NT2/D1 (cell line): ENCODE measurements at regions not wholly inside any gene's neighbourhood (a gene's known extent, or its start where the extent isn't known, plus 50 kb on each side); places are given as distances from the start of the nearest gene placed in this dataset.

Experiments used
- DNase-seq: peaks from one replicate; pipeline ENCODE4 v3.0.0-alpha.2; 2011; ENCODE audit warnings: low read depth, low spot score
- H3K27me3 ChIP-seq: 2 replicates; pipeline ENCODE4 v1.6.0; 2011; ENCODE audit warnings: mild to moderate bottlenecking; ENCODE audit not compliant: insufficient read length, insufficient read depth
- H3K36me3 ChIP-seq: 2 replicates; pipeline ENCODE4 v1.6.1; 2011; ENCODE audit warnings: mild to moderate bottlenecking, low read length, mixed read lengths; ENCODE audit not compliant: insufficient read depth, insufficient read length
- H3K4me1 ChIP-seq: 2 replicates; pipeline ENCODE4 v1.5.1; 2011; ENCODE audit not compliant: insufficient read depth, insufficient read length
- H3K4me3 ChIP-seq: 2 replicates; pipeline ENCODE4 v1.5.1; 2011; ENCODE audit warnings: low read depth; ENCODE audit not compliant: insufficient read length
- H3K9ac ChIP-seq: 2 replicates; pipeline ENCODE4 v1.6.0; 2011; ENCODE audit warnings: low read depth; ENCODE audit not compliant: insufficient read length
- H3K9me3 ChIP-seq: 2 replicates; pipeline ENCODE4 v1.5.1; 2011; ENCODE audit warnings: mild to moderate bottlenecking, low read length; ENCODE audit not compliant: insufficient read depth
- SUZ12 ChIP-seq: IDR thresholded peaks from 2 replicates; pipeline ENCODE4 v1.6.1; 2011; ENCODE audit not compliant: insufficient read length, insufficient read depth; ENCODE audit errors: extremely low read depth
- YY1 ChIP-seq: IDR thresholded peaks from 2 replicates; pipeline ENCODE4 v1.6.1; 2011; ENCODE audit not compliant: insufficient read length, insufficient read depth
- ZNF274 ChIP-seq: IDR thresholded peaks from 2 replicates; pipeline ENCODE4 v1.6.1; 2011; ENCODE audit warnings: mild to moderate bottlenecking, low read depth, low read length

DNA sequence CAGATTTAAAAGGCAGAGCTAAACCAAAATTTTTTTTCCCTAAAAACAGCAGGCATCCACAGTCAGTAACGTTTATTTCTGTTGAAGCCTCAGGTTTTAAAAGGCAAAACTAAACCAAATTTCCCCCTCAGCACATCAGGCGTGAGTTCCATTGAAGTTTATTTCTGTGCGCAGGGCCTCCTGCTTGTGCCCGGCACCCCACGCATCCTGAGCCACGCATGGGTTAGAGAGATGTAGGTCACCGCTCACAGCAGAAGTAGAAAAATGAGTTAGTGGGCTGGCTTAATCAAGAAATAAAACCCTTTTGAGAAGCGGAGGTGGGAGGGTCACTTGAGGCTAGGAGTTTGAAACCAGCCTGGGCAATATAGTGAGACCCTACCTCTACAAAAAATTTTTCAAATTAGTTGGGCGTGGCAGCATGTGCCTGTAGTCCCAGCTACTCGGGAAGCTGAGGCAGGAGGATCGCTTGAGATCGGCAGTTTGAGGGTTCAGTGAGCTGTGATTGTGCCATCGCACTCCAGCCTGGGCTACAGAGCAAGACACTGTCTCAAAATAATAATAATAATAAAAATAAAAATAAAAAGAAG lies 75.6 kb upstream of the SPIN1 start:
- H3K4me3 ChIP-seq = no peak overlapping the region
- H3K9ac ChIP-seq = no peak overlapping the region
- no peaks in the 10 kb centered on the region for H3K27me3 ChIP-seq
- DNase-seq = no peak
- peaks cover 11% of the 10 kb centered on the region for H3K4me1 ChIP-seq
- H3K9me3 ChIP-seq = no peaks in the 10 kb centered on the region
- no peaks in the 10 kb centered on the region for H3K36me3 ChIP-seq
- TF ChIP-seq ZNF274 (no peak), YY1 (no peak), SUZ12 (no peak)

DNA sequence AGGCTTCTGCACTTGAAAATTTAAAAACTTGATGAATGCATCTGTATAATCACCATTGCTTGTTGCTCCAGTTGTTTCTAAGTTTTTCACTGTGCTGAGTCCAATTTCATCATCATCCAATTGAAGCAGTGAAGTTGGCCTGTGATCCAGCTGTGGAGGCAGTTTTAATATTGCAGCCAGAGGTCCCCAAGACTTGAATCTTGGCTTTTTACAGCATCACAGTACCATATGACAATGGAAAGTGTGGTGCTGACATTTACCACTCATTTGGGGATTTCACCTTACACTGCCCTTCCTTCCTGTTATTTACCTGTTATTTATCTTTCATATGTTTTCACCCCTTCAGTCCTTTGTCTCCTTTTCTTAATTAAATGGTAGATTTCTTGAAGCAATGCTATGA lies 76.2 kb upstream of the SPIN1 start:
- Histone ChIP-seq H3K9me3 (no peaks in the 10 kb centered on the region), H3K4me1 (peaks cover 11% of the 10 kb centered on the region), H3K27me3 (no peaks in the 10 kb centered on the region), H3K9ac (no peak overlapping the region), H3K4me3 (no peak overlapping the region), H3K36me3 (no peaks in the 10 kb centered on the region)
- DNase-seq = no peak
- TF ChIP-seq ZNF274 = no peak
- no peak for TF ChIP-seq YY1
- TF ChIP-seq SUZ12 = no peak

DNA sequence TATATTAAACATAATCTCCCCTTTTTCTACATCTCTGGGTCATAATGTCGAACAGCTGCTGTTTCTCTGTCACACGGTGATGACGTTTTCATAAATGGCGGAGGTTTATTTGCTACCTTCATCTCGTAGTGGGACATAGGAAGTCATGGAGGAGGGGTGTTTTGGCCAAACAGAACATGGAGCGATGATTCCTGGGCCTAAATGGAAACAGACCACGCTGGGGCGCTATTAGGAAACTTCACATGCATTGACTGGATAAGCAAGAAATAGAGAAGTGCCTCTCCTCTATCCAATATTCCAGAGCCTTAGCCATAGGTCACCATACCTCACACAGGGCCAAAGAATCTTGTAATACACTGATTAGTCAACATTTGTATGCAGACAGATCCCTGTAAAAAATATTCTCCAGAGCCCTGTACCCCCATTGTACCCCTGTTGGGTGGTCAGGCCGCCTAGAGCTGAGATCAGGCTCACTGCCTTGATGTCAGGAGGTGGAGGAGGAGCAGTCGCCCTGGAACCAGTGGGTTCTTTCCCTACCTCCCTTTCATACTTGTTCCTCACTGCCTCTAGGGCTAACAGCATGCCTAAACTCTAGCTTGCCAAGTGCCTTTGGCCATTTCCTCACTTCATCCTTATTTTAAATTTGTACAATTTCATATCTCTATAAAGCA lies 77.8 kb upstream of the SPIN1 start:
- Histone ChIP-seq H3K4me3 (no peak overlapping the region), H3K4me1 (peaks cover 11% of the 10 kb centered on the region), H3K27me3 (no peaks in the 10 kb centered on the region), H3K9ac (no peak overlapping the region), H3K36me3 (no peaks in the 10 kb centered on the region), H3K9me3 (no peaks in the 10 kb centered on the region)
- no peak for TF ChIP-seq ZNF274
- no peak for TF ChIP-seq SUZ12
- DNase-seq = no peak

DNA sequence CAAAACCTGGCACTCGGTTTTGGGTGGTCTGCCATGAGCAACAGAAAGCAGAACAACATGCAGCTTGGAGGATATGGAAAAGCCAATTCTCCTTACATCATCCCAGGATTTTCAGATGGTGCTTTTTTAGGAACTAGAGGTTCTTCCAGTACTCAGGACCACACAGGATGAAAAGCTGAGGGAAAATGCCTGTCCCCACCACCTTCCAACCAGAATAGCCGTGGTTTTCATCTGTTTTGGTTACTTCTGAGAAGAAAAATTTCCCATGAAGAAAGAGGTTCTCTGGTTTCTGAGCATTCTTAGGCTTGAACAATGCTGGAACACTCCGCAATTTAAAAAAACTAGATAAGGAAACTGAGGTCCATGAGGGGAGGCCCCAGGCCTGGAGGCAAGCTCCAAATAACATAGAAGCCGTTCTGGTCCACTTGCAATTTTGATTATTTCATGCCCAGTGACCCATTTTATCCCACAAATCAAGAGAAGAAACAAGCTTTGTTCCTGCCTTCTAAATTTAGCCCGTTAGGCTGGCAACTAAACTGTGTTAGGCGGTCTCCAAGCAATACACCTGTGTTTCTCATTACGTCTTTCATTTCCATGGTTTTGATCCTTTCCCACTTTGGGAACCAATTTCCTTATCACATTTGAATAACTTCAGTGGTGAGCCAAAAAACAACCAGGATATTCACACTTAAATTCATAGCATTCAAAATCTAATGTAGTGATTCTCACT lies 79.2 kb upstream of the SPIN1 start:
- peaks cover 11% of the 10 kb centered on the region for H3K4me1 ChIP-seq
- no peak overlapping the region for H3K9ac ChIP-seq
- no peaks in the 10 kb centered on the region for H3K9me3 ChIP-seq
- no peaks in the 10 kb centered on the region for H3K36me3 ChIP-seq
- TF ChIP-seq SUZ12 (no peak), YY1 (no peak), ZNF274 (no peak)
- no peaks in the 10 kb centered on the region for H3K27me3 ChIP-seq
- DNase-seq = no peak
- no peak overlapping the region for H3K4me3 ChIP-seq

DNA sequence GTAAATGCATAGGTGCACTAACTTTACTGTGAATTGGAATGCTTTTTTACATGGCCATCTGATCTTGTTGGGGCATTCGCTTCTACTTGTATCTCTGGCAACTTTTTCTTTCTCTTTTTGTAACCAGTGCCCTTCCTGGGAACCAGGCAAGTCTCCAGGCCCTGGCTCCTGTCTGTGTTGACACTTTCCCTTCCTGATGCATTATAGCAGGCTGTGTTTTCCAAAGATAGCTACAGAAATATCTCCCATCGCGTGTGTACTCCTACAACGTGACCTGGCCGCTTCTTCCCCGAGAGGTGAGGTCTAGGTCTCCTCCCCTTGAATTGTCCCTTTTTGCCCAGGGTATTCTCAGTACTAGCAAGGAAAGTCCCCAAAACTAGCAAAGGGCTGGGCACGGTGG lies 81.1 kb upstream of the SPIN1 start:
- no peaks in the 10 kb centered on the region for H3K36me3 ChIP-seq

DNA sequence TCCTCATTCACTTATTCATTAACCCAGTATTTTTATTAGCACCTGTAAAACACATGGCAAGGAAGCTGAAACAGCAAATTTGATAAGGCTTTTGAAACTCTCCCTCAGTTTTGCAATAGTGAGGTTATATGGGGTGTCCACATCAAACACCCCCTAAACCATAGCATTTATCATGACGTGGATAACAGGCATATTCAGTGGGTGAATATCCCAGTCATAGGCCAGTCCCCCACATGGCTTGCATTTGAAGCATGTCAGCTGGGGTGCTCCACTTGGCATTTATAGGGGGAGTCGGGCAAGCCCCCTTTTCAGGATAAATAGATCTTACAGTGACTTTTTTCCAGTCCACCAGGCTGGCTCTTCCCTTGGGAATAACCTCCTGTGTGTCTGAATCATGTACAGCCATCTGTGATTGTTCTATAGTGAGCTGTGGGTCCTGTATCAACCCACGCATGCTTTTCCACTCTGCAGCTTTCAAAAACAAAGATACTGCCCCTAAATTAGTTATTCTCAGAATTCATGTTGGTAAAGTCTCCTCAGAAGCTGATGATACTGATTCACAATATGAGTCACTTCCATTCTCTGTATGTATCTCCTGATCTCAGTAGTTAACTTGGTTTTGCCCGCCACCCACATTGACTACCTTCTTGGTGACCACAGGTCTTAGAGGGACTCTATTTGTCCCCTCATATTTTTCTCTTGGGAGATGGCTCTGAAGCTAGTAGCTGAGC lies 84.4 kb upstream of the SPIN1 start:
- DNase-seq = no peak
- Histone ChIP-seq H3K9me3 (no peaks in the 10 kb centered on the region), H3K9ac (no peak overlapping the region), H3K27me3 (no peaks in the 10 kb centered on the region), H3K36me3 (no peaks in the 10 kb centered on the region), H3K4me3 (no peak overlapping the region), H3K4me1 (peaks cover 4% of the 10 kb centered on the region)
- TF ChIP-seq YY1 (no peak), ZNF274 (no peak), SUZ12 (no peak)

More for the DNA sequence above, 81.1 kb upstream of the SPIN1 start:
- no peaks in the 10 kb centered on the region for H3K9me3 ChIP-seq
- peaks cover 4% of the 10 kb centered on the region for H3K4me1 ChIP-seq
- no peak for DNase-seq
- TF ChIP-seq ZNF274 (no peak), SUZ12 (no peak), YY1 (no peak)
- H3K4me3 ChIP-seq = no peak overlapping the region
- no peaks in the 10 kb centered on the region for H3K27me3 ChIP-seq
- H3K9ac ChIP-seq = no peak overlapping the region

DNA sequence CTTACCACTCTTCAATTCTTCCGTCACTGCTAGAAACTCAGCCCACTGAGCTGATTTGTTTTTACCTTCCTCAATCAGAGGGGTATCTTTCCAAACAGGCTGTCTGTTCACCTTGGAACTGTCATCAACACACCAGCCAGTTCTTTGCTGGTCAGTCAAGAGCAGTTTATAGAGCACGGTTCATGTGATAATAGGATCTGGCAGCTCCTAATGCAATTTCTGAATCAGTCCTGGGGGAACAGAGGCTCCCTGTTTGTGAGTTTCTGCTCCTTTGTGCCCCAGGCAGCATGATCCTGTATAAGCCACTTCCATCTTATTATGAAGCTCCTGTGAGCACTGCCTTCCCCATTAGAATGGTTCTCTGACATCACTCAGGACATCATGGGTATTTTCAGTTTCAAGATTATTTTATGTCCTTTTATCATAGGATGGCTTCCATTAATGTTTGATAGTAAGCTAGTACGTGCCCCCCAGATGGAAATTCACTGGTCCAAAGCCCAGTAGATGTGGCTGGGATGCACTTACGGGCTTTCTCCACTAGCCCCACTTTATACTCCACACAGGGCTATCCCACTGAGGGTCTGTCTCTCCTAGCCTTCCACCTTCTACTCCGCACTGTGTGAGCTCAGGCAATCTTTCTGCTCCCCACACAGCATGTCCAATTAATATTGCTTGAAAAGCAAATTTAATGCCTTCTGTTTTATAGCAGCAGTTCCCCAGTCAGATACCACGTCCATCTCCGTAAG lies 85.5 kb upstream of the SPIN1 start:
- DNase-seq = no peak

More for the DNA sequence above, 85.5 kb upstream of the SPIN1 start:
- no peak overlapping the region for H3K9ac ChIP-seq
- H3K4me1 ChIP-seq = no peaks in the 10 kb centered on the region
- no peak for TF ChIP-seq YY1
- TF ChIP-seq ZNF274 = no peak
- no peak for TF ChIP-seq SUZ12
- no peaks in the 10 kb centered on the region for H3K36me3 ChIP-seq
- H3K27me3 ChIP-seq = no peaks in the 10 kb centered on the region
- no peak overlapping the region for H3K4me3 ChIP-seq
- H3K9me3 ChIP-seq = no peaks in the 10 kb centered on the region
